Ramos (cell line): ENCODE measurements at regions not wholly inside any gene's neighbourhood (a gene's known extent, or its start where the extent isn't known, plus 50 kb on each side); places are given as distances from the start of the nearest gene placed in this dataset.

Experiments used
- in situ Hi-C: fragments of 300-500 bp; cut with MboI; formaldehyde crosslinking; loops from one replicate; pipeline ENCODE4 v1.14.3; 2022; ENCODE audit warnings: low sequenced_read_pairs; ENCODE audit not compliant: unreplicated experiment

DNA sequence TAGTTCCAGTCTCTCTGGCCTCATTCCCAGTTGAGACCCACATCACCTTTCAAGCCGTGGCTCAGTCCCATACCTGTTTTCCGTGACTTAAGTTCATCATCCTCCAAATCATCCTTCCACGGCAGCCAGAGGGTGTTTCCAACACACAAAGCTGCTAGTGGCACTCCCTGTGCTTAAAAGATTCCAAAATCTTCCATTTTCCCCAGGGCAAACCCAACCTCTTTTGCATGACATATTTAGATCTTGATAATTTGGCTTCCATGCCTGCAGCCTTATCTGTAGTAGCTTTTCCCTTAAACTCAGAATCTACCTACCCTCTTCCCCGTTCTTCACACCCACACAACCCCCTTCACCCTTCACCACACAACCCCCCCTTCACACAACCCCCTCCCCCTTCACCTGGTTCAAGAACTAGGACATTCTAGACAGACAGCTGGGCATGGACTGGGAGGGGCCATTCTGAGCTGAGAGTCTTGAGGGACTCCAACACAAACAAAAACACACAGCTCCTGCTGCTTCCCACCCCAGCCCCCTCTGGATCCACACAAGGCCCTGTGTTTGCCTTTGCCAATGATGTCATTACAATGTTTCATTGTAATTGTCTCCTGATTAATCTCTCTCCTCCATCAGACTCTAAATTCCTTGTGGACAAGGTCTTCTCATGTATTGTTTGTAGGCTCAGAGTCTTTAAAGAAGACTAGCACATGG, 268.2 kb downstream of the SH3GL2 start:
- in situ Hi-C loops, result no loop called here

DNA sequence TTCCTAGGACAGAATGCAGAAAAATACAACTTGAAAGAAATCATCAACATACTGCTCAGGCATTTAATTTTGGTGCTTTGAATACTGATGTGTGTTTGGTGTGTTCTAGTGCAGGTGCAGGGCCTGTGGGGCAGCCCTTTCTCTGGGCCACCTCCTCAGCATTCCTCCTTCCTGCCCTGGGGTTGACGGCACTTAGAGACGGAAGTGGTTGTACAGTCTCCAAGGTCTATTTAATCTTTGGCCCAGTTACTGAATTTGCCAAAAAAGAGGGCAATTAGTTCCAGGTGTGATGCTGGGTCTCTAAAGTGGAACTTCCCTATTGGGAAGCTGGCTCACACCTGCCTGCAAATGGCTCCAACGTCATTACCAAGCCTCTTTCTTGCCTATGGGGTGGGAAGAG, 269.0 kb downstream of the SH3GL2 start:
- in situ Hi-C loops, result no loop called here

DNA sequence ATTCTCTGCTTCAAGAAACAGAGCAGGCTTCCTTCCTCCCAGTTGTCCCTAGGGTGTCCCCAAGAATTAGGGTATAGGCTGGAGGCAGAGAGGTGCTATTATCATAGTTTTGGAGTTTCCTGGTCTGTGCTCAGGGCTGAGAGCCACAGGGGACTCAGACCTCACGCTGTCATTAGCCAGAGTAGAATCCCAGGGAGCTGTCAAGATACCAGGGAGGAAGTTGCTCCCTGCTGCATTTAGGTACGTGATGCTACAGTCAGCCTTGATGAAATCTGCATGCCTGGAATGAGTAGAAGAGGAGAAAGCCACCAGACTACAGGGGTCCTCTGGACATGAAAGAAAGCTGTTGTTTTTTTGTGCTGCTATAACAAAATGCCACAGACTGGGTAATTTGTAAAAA, 273.2 kb downstream of the SH3GL2 start:
- in situ Hi-C loops, result no loop called here

DNA sequence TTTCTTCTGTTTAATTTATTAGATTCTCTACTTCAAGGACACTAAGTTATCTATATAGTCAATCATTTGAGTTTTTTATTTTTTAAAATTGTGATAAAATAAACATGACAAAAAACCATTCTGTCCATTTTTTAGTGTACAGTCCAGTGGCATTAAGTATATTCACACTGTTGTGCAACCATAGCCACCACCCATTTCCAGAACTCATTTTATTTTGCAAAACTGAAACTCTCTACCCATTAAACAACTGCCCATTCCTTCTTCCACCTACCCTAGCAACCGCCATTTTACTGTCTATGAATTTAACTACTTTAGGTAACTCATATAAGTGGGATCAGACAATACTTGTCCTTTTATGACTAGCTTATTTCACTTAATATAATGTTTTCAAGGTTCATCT, 275.6 kb downstream of the SH3GL2 start:
- in situ Hi-C loops, result no loop called here

DNA sequence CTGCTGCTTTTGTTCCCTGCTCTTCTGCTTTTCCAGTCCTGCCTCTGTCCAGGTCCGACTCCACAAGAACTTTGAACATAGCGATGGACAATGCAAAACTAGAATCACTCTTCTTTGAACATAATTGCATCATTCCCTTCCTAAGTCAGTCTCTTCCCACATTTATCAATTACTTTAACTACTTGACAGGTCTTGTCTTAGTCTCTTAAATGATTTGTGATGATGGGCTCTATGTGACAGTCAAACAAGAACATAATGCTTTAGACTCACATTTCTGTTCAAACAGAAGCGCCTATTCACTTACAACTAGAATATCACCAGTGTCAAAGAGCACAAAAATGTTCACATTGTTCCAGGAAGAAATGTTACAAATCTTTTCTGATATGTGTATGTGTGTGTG, 278.1 kb downstream of the SH3GL2 start:
- in situ Hi-C loops, result no loop called here

DNA sequence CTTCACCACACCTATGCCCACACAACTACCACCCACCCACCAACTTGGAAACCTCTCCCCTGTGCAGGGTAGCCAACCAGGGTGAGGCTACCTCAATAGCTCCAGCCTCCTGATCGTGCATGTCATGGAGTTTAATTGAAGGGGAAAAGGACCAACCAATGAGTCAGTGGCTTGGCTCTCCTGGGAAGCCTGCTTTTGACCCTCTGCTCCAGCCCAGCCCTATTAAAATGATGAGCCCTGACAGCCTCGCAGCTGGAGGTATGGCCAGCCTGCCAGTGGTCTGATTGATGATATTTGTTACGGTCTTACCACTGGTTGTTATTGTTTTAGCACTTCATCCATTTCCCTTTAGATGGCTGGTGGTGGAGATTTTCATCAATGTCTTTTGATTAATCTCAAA, 280.4 kb downstream of the SH3GL2 start:
- in situ Hi-C loops, result no loop called here

DNA sequence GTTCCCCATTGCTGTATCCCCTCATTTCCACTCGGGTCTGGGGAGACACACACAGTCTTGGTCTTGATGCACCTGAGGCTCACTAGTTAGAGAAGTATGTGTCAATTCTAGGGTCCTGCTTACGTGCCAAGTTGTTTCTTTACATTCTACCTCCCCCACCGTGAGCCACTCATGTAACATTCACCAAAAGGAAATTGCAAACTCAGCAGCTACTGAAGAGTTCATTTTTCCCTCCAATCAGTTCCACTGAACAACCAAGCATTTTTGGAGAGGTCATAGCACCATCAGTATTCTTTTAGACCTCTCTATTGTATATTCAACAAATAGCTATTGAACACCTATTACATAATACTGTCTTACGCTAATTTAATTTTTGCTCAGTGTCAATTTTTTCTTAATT, 281.1 kb downstream of the SH3GL2 start:
- in situ Hi-C loops, result no loop called here

DNA sequence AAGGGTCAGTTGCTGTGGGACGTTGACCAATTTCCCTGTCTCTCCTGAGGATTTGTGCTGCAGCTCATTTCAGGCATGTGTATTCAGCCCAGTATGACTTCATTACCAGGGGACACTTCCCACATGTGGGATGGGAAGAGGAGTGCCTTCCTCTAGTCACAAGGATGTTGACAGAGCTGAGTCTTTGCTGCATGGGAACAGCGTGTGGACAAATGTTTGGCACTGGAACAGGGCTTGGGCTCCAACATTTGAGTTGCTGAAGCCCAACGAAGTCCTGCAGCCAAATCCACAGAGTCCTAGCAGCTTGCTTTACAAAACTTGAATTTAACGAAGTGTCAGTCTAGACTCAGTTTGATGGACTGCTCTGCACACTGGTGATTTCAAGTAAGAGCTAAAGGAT, 283.2 kb downstream of the SH3GL2 start:
- in situ Hi-C loops, result no loop called here

DNA sequence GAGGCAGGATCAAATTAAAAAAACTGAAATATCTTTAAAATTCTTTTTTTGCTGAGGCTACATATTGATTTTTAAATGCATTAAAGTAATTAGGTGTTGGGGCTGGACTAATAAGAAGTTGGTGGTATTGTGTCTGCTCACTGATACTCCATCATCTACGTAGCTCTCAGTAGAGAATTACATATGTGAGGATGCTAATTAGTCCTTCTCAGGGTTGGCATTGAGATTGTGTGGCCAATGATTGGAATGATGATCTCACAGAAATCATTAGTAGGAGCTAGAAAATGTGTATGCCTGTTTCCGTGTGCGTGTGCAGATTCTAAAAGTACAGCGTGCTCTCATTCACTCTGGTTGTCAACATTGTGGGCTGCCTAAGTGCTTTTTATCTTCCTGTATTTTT, 283.8 kb downstream of the SH3GL2 start:
- in situ Hi-C loops, result no loop called here

DNA sequence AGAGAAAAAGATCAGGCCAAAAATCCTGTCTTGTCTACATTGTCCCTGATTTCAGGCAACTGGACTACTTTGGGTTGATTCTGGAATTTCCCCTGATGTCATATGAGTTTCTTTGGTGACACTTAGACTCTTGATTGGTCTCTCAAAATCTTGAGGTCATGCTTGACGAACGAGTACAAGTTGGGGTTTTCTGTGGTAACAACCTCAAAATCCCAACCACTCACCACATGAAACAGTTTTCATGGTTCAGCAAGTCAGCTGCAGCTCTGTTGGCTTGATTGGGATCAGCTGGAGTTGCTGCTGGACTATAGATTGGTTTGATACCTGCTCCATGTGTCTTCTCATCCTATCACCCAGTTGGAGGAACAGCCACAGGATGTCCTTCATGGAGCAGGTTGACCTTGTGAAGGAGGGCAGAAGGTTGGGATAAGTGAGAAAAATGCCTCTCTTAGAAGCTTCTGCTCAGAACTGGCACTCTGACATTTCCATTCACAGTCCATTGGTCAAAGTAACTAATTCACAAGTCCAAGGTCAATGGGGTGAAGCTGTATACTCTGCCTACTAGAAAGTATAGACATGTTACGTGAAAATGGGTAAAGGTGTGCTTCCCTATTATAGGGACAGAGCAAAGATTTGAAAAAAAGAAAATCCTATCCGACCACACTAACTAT, 284.5 kb downstream of the SH3GL2 start:
- in situ Hi-C loops, result no loop called here

DNA sequence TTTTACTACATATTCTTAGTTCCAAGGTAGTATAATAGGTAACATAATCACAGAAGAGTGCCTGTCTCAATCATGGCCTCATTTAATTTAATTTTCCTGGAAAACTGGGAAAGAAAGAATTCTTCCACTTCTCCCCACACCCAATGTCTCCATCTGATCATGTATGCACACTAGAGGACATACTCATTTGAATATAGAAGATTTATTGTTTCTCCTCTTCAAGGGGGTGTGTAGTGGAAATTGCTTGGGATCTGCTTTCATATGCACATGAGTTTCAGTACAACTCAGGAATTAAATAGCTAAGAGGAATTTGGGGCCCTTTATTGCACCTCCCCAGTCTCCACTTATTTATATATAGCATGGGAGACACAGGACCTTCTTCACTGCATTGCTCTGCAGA, 285.1 kb downstream of the SH3GL2 start:
- in situ Hi-C loops, result no loop called here

DNA sequence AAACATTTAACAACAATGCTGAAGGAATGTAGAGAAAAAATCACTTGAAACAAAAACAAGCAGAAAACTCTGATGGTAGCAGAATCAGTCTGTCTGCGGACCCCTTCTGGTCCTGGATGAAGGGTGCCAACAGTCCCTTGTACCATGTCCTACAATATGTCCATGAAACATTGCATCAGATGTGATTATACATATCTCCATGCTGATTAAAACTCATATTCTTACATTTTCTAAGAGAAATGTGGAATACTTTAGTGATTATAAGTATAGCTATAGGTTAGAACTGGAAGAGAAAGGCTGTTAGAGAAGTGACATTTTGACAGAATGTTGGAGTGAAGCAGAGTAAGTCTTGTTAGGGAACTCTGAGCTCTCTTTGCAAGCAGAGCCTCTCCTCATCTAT, 286.1 kb downstream of the SH3GL2 start:
- in situ Hi-C loops, result no loop called here

DNA sequence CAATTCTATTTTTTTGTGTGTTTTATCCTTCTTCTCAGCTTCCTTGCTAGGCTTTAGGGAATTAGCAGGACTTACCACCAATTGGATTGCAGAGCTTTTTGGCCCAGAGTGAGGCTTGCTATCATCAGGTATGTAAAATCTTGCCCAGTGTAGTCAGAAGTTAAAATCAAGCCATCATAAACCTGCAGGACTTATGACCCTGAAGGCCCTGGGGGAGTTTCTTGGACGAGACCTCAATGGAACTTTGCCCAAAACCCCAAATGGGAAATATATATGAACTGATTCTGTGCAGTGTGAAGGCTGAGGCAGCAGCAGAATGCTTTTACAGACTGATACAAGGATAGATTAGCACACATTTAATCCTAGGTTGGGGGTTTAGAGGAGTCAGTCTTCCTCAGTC, 287.0 kb downstream of the SH3GL2 start:
- in situ Hi-C loops, result no loop called here

DNA sequence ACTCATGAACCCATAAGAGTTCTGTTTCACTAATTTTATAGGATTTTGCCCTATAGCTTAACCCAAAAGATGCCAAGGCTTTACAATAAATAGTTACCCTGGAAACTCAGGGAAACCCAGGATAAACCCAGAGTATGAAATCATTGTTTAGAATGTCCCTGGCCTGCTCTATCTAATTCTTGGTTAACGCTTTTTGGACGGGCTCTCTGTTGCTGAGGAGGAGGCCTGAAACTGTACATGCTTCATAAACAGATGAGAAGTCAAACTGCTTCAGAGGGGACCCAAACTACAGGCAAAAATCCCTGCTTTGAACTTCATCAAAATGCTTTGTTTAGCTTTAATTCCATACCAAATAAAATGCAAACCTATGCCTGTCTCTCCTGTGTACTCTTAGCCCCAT, 291.9 kb downstream of the SH3GL2 start:
- in situ Hi-C loops, result no loop called here

DNA sequence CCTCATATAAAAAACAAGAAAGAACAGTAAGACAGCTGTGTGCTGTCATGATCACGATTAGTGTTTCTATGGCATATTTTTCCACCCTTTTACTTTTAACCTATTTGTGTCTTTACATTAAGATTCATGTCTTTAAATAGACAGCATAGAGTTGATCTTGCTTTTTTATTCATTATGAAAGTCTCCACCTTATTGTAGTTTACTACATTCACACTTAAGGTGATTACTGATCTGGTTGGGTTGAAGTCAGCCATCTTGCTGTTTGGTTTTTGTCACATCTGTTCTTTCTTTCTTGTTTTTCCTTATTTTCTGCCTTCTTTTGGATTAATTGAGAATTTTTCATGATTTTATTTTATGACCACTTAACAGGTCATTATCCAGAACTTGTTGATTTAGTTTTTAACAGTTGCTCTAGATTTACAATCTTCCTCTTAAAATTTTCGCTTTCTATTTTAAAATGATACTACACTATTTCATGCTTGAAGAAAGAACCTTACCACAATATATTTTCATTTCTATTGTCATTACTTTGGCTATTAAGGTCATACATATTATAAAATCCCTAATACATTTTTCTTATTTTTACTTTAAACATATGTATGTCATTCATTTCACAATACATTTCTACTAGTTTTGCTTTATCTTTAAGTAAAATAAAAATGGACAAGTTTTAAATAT, 292.5 kb downstream of the SH3GL2 start:
- in situ Hi-C loops, result no loop called here

DNA sequence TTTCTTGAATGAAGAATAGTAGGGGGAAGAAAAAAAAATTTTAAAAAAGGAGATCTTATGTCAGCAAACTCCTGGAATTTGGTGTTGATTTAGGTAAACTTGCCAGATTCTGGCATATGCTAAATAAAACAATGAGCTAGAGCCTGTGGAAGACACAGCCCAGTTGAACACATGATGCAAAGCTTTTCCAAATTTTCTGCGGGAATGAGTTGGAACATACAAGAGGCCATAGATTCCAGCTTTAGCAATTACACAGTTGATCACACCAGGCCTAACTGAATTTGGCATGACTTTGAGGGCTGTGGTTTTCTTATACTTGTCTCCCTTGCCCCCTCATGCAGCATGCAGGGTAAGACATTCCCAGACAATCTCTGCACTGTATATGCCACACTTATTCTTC, 297.0 kb downstream of the SH3GL2 start:
- in situ Hi-C loops, result no loop called here

DNA sequence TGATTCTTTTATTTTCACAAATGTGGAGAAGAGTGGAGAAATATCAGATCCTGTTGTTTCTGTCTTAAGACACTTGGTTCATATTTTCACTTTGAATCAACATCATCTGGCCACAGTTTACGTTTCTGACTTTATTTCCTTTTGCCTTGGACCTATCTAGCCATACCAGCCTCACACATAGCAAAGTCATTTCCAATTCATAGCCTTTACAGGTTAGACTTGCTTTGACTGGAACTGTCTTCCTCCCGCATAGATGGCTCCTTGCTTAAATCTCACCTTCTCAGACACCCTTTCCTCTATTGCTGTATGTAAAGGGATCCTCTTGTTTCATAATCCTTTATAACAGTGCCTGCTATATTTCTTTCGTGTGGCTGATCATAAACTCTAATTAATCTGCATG, 297.8 kb downstream of the SH3GL2 start:
- in situ Hi-C loops, result no loop called here

DNA sequence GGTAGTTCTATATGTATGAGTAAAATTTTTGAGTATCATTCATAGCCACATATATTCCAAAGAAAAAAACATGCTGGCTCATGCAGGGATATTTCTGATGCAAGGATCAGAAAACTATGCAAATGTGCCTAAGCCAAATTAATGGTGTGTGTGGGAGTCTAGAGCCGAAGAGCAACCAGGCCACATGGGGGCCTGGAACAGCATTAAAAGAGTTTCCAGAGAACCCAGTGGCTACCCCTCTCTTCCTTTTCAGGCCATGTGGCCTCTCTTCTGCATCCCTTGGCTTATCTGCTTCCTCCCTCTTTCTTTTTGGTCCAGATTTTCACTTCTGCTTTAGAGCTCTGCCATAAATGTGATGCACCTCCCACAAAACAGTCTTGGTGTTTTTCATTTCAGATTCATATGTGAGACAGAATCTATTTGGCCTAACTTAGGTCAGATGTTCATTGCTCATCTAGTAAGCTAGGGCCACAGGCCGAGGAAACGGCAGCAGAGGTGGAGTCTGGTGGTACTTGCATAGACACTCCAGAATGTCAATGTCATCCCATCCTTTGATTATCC, 300.0 kb downstream of the SH3GL2 start:
- in situ Hi-C loops, result no loop called here

DNA sequence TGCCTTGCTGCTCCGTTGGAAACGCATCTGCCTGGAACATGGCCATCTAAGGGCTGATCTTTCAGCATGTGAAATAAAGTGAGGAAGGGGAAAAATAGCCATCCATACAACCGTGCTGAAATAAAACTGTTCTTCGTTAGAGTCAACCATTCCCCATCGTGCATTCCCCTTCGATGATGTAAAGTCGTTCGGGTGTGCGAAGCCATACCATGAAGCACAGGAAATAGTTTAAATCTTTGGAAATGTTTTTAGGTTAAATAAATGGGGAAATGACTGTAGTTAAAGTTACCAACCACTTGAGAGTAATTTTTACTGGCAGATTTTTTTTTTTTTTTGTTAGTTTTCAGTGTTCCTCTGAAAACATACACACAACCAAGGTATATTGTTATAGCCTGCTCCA, 302.5 kb downstream of the SH3GL2 start:
- in situ Hi-C loops, result no loop called here

DNA sequence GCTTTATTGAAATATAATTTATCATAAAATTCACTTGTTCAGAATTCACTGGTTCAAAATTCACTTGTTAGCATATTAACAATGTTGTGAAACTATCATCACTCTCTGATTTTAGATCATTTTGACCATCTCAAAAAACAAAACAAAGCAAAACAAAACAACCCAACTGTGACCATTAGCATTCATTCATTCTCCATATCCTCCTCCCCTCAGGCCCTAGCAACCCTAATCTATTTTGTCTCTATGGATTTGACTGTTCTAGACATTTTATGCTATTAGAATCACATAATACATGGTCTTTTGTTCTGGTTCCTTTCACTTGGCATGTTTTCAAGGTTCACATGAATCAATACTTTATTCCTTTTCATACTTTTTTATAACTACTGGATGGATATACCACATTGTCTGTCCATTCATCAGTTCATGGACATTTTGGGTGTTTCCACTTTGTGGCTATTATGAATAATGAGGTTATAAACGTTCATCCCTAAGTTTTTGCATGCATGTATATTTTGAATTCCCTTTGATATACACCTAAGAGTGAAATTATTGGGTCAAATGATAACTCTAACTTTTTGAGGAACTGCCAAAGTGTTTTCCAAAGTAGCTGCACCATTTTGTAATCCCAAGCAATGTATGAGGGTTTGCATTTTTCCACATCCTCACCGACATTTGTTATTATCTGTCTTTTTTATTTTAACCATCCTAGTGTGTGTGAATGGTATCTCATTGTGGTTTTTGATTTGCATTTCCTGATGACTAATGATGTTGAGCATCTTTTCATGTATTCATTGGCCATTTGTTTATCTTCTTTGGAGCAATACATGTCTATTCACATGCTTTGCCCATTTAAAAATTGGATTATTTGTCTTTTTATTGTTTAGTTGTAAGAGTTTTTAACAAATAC, 304.1 kb downstream of the SH3GL2 start:
- in situ Hi-C loops, result no loop called here
